SK-N-SH (cell line): ENCODE measurements at regions not wholly inside any gene's neighbourhood (a gene's known extent, or its start where the extent isn't known, plus 50 kb on each side); places are given as distances from the start of the nearest gene placed in this dataset.

ENCODE experiments used
- CTCF ChIA-PET: fragments of 300-600, 350-600 bp; formaldehyde crosslinking; extraction: SDS; loops from one replicate; lab custom pipeline; 2021; lab: Yijun Ruan, JAX
- POLR2A ChIA-PET: fragments of 350-600 bp; sonication (Branson Sonifier 250); formaldehyde crosslinking; extraction: SDS; loops from one replicate; lab custom pipeline; 2020; ENCODE audit warnings: antibody characterized with exemption, inconsistent platforms; lab: Yijun Ruan, JAX
- DNase-seq: peaks from one replicate; pipeline ENCODE4 v3.0.0; 2012
- H2AFZ ChIP-seq: fragments of 200-600 bp; sonication (generic); 2 replicates; pipeline ENCODE4 v1.8.1; 2016; ENCODE audit warnings: antibody characterized with exemption, mild to moderate bottlenecking, low read depth
- H3F3A ChIP-seq: fragments of 200-600 bp; sonication (generic); replicated peaks from 2 replicates; pipeline ENCODE3; 2016; ENCODE audit warnings: antibody characterized with exemption, mild to moderate bottlenecking; ENCODE audit not compliant: insufficient read depth
- H3K27ac ChIP-seq, 2 experiments: fragments of 200-500 bp in 1 of 2; fragments of 200-600 bp in 1 of 2; sonication (Bioruptor generic) in 1 of 2; sonication (generic), shearing (Covaris generic) in 1 of 2; 2 replicates each; pipeline versions ENCODE4 v1.5.1 to v1.6.1; 2014 to 2016; ENCODE audit warnings: low read depth in 2 of 2, inconsistent platforms in 1 of 2, low read length in 1 of 2, mild to moderate bottlenecking in 1 of 2, mixed read lengths in 1 of 2
- H3K27me3 ChIP-seq: fragments of 200-600 bp; sonication (generic), shearing (Covaris generic); 2 replicates; pipeline ENCODE4 v1.6.1; 2016; ENCODE audit warnings: mixed run types; ENCODE audit not compliant: insufficient read depth
- H3K36me3 ChIP-seq, 2 experiments: fragments of 200-500 bp in 1 of 2; fragments of 200-600 bp in 1 of 2; sonication (Bioruptor generic) in 1 of 2; sonication (generic) in 1 of 2; replicated peaks in 1 of 2; 2 replicates each; pipeline versions ENCODE3 to v1.5.1; 2014 to 2016; ENCODE audit warnings: low read length in 1 of 2, mild to moderate bottlenecking in 1 of 2; ENCODE audit not compliant: insufficient read depth in 2 of 2, control insufficient read depth in 1 of 2
- H3K4me1 ChIP-seq, 2 experiments: fragments of 200-500 bp in 1 of 2; fragments of 200-600 bp in 1 of 2; sonication (Bioruptor generic) in 1 of 2; sonication (generic), shearing (Covaris generic) in 1 of 2; 2 replicates each; pipeline versions ENCODE4 v1.5.1 to v1.6.1; 2014 to 2016; ENCODE audit warnings: low read depth in 1 of 2, low read length in 1 of 2, mixed run types in 1 of 2; ENCODE audit not compliant: insufficient read depth in 2 of 2, control insufficient read depth in 1 of 2
- H3K4me2 ChIP-seq: fragments of 200-600 bp; sonication (generic), shearing (Covaris generic); 2 replicates; pipeline ENCODE4 v1.6.1; 2017; ENCODE audit warnings: mixed run types
- H3K4me3 ChIP-seq, 2 experiments: fragments of 200-500 bp in 1 of 2; fragments of 200-600 bp in 1 of 2; sonication (Bioruptor generic) in 1 of 2; sonication (generic), shearing (Covaris generic) in 1 of 2; 2 replicates each; pipeline versions ENCODE4 v1.5.1 to v1.8.1; 2014 to 2016; ENCODE audit warnings: low read depth in 2 of 2, inconsistent platforms in 1 of 2, low read length in 1 of 2, mild to moderate bottlenecking in 1 of 2, mixed read lengths in 1 of 2, moderate library complexity in 1 of 2
- H3K79me2 ChIP-seq: fragments of 200-600 bp; sonication (generic); 2 replicates; pipeline ENCODE4 v1.8.1; 2017; ENCODE audit warnings: mild to moderate bottlenecking; ENCODE audit not compliant: insufficient read depth
- H3K9ac ChIP-seq: fragments of 200-600 bp; sonication (generic); 2 replicates; pipeline ENCODE4 v1.6.1; 2017; ENCODE audit warnings: mixed run types
- H3K9me2 ChIP-seq: fragments of 200-600 bp; sonication (generic); 2 replicates; pipeline ENCODE4 v1.6.1; 2017; ENCODE audit warnings: mixed run types
- H3K9me3 ChIP-seq: fragments of 200-600 bp; sonication (generic); 2 replicates; pipeline ENCODE4 v1.6.1; 2017; ENCODE audit warnings: mixed run types, mild to moderate bottlenecking, moderate library complexity
- H4K20me1 ChIP-seq: fragments of 200-600 bp; sonication (generic); 2 replicates; pipeline ENCODE4 v1.6.1; 2017; ENCODE audit warnings: mild to moderate bottlenecking, mixed run types; ENCODE audit not compliant: insufficient read depth
- EP300 ChIP-seq, 2 experiments: IDR thresholded peaks; 2 replicates each; pipeline versions ENCODE4 v1.4.0 to v1.6.1; 2012; ENCODE audit warnings: borderline replicate concordance in 1 of 2, low read depth in 1 of 2, low read length in 1 of 2
- IRF3 ChIP-seq: fragments of 150-350 bp; IDR thresholded peaks from 2 replicates; pipeline ENCODE4 v1.6.1; 2016; ENCODE audit warnings: mild to moderate bottlenecking, low read depth, low read length
- JUND ChIP-seq: IDR thresholded peaks from 2 replicates; pipeline ENCODE4 v1.4.0; 2012
- NFIC ChIP-seq: IDR thresholded peaks from 2 replicates; pipeline ENCODE4 v1.4.0; 2012; ENCODE audit warnings: borderline replicate concordance
- RCOR1 ChIP-seq: fragments of 150-350 bp; IDR thresholded peaks from 2 replicates; pipeline ENCODE4 v1.6.1; 2017; ENCODE audit warnings: antibody characterized with exemption, low read length
- USF2 ChIP-seq: fragments of 150-350 bp; IDR thresholded peaks from 2 replicates; pipeline ENCODE4 v1.6.1; 2017; ENCODE audit warnings: antibody characterized with exemption, low read length, low read depth, borderline replicate concordance
- YY1 ChIP-seq: IDR thresholded peaks from 2 replicates; pipeline ENCODE4 v1.4.0; 2012; ENCODE audit warnings: low read depth, mild to moderate bottlenecking
- WGBS: methylation state at CpG from one replicate; pipeline ENCODE4 v1.1.6; 2017; ENCODE audit warnings: low lambda C conversion rate; 5-methylcytosine and 5-hydroxymethylcytosine counted together

GRCh38 chr2:187233811-187234210, 214.2 kb downstream of the CALCRL start:
- no peaks in the 10 kb centered on the region for H3K36me3 ChIP-seq
- POLR2A ChIA-PET: no interaction called here

GRCh38 chr2:187232749-187233148, 215.3 kb downstream of the CALCRL start:
- Histone ChIP-seq H3K9me2 (no peaks in the 10 kb centered on the region), H3K27ac (no peak overlapping the region), H2AFZ (no peak overlapping the region), H3K4me1 (no peaks in the 10 kb centered on the region; a peak in 1 of 4 replicates), H3K27me3 (no peaks in the 10 kb centered on the region), H3F3A (no peaks in the 10 kb centered on the region), H3K36me3 (no peaks in the 10 kb centered on the region), H3K9ac (no peak overlapping the region), H3K4me3 (no peak overlapping the region), H3K9me3 (no peaks in the 10 kb centered on the region; the same call in 1 of the 2 replicates), H4K20me1 (no peaks in the 10 kb centered on the region), H3K4me2 (no peak overlapping the region), H3K79me2 (no peaks in the 10 kb centered on the region)
- DNase-seq: no peak
- 42% methylated on average over 1 of the region's 1 CpG for WGBS
- POLR2A ChIA-PET: no interaction called here
- TF ChIP-seq JUND (no peak), NFIC (no peak), USF2 (no peak)
- CTCF ChIA-PET: no interaction called here

More at GRCh38 chr2:187233811-187234210, 214.2 kb downstream of the CALCRL start:
- Histone ChIP-seq H2AFZ (no peak overlapping the region), H4K20me1 (no peaks in the 10 kb centered on the region), H3K4me2 (no peak overlapping the region), H3K9ac (no peak overlapping the region), H3F3A (no peaks in the 10 kb centered on the region), H3K9me2 (no peaks in the 10 kb centered on the region; the same call in 1 of the 2 replicates), H3K79me2 (no peaks in the 10 kb centered on the region), H3K27me3 (no peaks in the 10 kb centered on the region), H3K4me1 (no peaks in the 10 kb centered on the region; a peak in 1 of 4 replicates), H3K9me3 (no peaks in the 10 kb centered on the region; the same call in 1 of the 2 replicates)
- CTCF ChIA-PET: no interaction called here
- no peak for TF ChIP-seq EP300 (IDR thresholded peaks at IDR 0.05; ENCODE audit: borderline replicate concordance in 1 of 2, low read depth in 1 of 2, low read length in 1 of 2)
- TF ChIP-seq, all 33 proteins: peak for 0
- Histone ChIP-seq H3K4me3 (no peak overlapping the region), H3K27ac (no peak overlapping the region)
- WGBS: 72% methylated on average over 2 of the region's 2 CpGs
- no peak for DNase-seq

- Histone ChIP-seq H3F3A (no peaks in the 10 kb centered on the region), H3K27ac (no peak overlapping the region), H4K20me1 (no peaks in the 10 kb centered on the region), H3K36me3 (no peaks in the 10 kb centered on the region), H3K9me3 (no peaks in the 10 kb centered on the region), H3K4me2 (no peak overlapping the region), H3K9ac (no peak overlapping the region), H3K27me3 (no peaks in the 10 kb centered on the region), H3K4me3 (no peak overlapping the region), H3K9me2 (no peaks in the 10 kb centered on the region), H2AFZ (no peak overlapping the region), H3K79me2 (no peaks in the 10 kb centered on the region), H3K4me1 (no peaks in the 10 kb centered on the region; a peak in 1 of 4 replicates)
- ChIA-PET POLR2A (no interaction called here), CTCF (interaction anchor here (0.6 kb wide), 1 partner anchor 1716 kb away, joined by 3 read pairs; no protein-coding TSS in a partner anchor)
- WGBS: 38% methylated on average over 3 of the region's 3 CpGs
- DNase-seq: no peak
- TF ChIP-seq IRF3 (no peak), EP300 (IDR thresholded peaks at IDR 0.05; ENCODE audit: borderline replicate concordance in 1 of 2, low read depth in 1 of 2, low read length in 1 of 2) (peak in 1 of 2 experiments; percentile 59; a peak in 2 of 4 replicates), RCOR1 (peak; percentile 42; the same call in 1 of the 2 replicates), YY1 (no peak)
Measured at GRCh38 chr2:187230088-187230487, 218.0 kb downstream of the CALCRL start.
